Pancreas (tissue), 10 donors: ENCODE measurements at regions not wholly inside any gene's neighbourhood (a gene's known extent, or its start where the extent isn't known, plus 50 kb on each side); places are given as distances from the start of the nearest gene placed in this dataset.
A peak's percentile ranks its signal among the peaks of the same experiment; 100 is the strongest.

Experiments used
- ATAC-seq, 4 donors: fragments of 200-7000 bp; cut with Tn5 transposase; one replicate each; pipeline versions ENCODE4 v1.8.0 to v1.9.1; 2020; ENCODE audit warnings: mild to moderate bottlenecking in 4 of 4, moderate library complexity in 4 of 4
- DNase-seq, 6 donors: peaks; one replicate each; pipeline ENCODE4 v3.0.0-alpha.2; 2020
- FAIRE-seq: peaks from 2 replicates; lab custom pipeline; 2012; peaks lifted over from hg19 to GRCh38; lab: Jason Lieb, UNC
- H3K27ac ChIP-seq, 4 donors: fragments of 200-600 bp; sonication (generic); 1 replicate in 3 of 4; 2 replicates in 1 of 4; pipeline versions ENCODE4 v1.5.0 to v1.8.0; 2020
- H3K27me3 ChIP-seq, 4 donors: fragments of 200-600 bp; one replicate each; pipeline ENCODE4 v1.8.0; 2021
- H3K36me3 ChIP-seq, 3 donors: fragments of 200-600 bp; sonication (generic) in 1 of 3; one replicate each; pipeline versions ENCODE4 v1.5.0 to v1.8.0; 2020 to 2021
- H3K4me1 ChIP-seq, 3 donors: fragments of 200-600 bp; one replicate each; pipeline ENCODE4 v1.8.0; 2021
- H3K4me3 ChIP-seq, 4 donors: fragments of 200-600 bp; sonication (generic) in 2 of 4; one replicate each; pipeline versions ENCODE4 v1.5.0 to v1.8.0; 2020 to 2021
- H3K9me3 ChIP-seq, 4 donors: fragments of 200-600 bp; one replicate each; pipeline ENCODE4 v1.8.0; 2021
- CTCF ChIP-seq, 4 donors: fragments of 200-600 bp; sonication (generic) in 3 of 4; IDR thresholded peaks; one replicate each; pipeline versions ENCODE4 v1.5.0 to v1.8.0; 2021; ENCODE audit warnings: antibody characterized with exemption in 4 of 4
- WGBS, 2 donors: extraction: QIAGEN DNeasy Blood & Tissue Kit; methylation state at CpG; one replicate each; pipeline ENCODE4 v1.1.7; 2013; 5-methylcytosine and 5-hydroxymethylcytosine counted together
- intact Hi-C, 3 donors: fragments of 100-400 bp; cut with DNase I; formaldehyde crosslinking; loops; one replicate each; pipeline versions ENCODE4 v1.11.1 to v1.14.2; 2022
- donor health status: healthy with polysubstance abuse.
- donor health status: DM: no; HTN: no; CAD: no; lungs with moderate emphysema.
- donor health status: DM: no; HTN: no; CAD: no.
- donor health status: control.
- donor health status: control.
- donor health status: Bipolar disorder and iron deficiency.
- donor health status: DM: yes; HTN: yes; CAD: no.
- donor health status: DM: no; HTN: no; CAD: no.
- donor health status: DM: no; HTN: no; CAD: no.
- donor health status: DM: yes; HTN: yes; CAD: no.

- DNase-seq = peak in 1 of 6 donors; percentile 34
- FAIRE-seq = no peak
- H3K36me3 ChIP-seq = no peaks in the 10 kb centered on the region
- intact Hi-C loops = no loop called here
- ATAC-seq = no peak
- H3K4me3 ChIP-seq = no peak overlapping the region
- H3K27ac ChIP-seq = no peak overlapping the region
- no peaks in the 10 kb centered on the region for H3K27me3 ChIP-seq
- H3K9me3 ChIP-seq = no peaks in the 10 kb centered on the region
- H3K4me1 ChIP-seq = no peaks in the 10 kb centered on the region
- 22 to 28% methylated on average over 10 of the region's 10 CpGs for WGBS, 2 donors
- no peak for TF ChIP-seq CTCF (IDR thresholded peaks at IDR 0.05)
Observed at GRCh38 chr1:5481889-5482288, 510.3 kb downstream of the NPHP4 start.

GRCh38 chr1:5480906-5481305 is 511.3 kb downstream of the NPHP4 start:
- H3K27me3 ChIP-seq = no peaks in the 10 kb centered on the region
- no peak overlapping the region for H3K4me3 ChIP-seq
- no peak for TF ChIP-seq CTCF (IDR thresholded peaks at IDR 0.05)
- no peak overlapping the region for H3K27ac ChIP-seq
- FAIRE-seq = no peak
- no peaks in the 10 kb centered on the region for H3K4me1 ChIP-seq
- peak in 1 of 6 donors; percentile 13 for DNase-seq
- no peaks in the 10 kb centered on the region for H3K9me3 ChIP-seq
- H3K36me3 ChIP-seq = no peaks in the 10 kb centered on the region
- WGBS, 2 donors = 69 to 76% methylated on average over 10 of the region's 10 CpGs
- intact Hi-C loops = no loop called here
- ATAC-seq = no peak

GRCh38 chr1:5479876-5480646 is 512.2 kb downstream of the NPHP4 start:
- no peaks in the 10 kb centered on the region for H3K36me3 ChIP-seq
- H3K4me3 ChIP-seq = no peak overlapping the region
- ATAC-seq = no peak
- H3K9me3 ChIP-seq = no peaks in the 10 kb centered on the region
- no peak for FAIRE-seq
- H3K27ac ChIP-seq = no peak overlapping the region
- no peaks in the 10 kb centered on the region for H3K4me1 ChIP-seq
- no peaks in the 10 kb centered on the region for H3K27me3 ChIP-seq
- intact Hi-C loops = no loop called here
- 67 to 69% methylated on average over 28 of the region's 28 CpGs for WGBS, 2 donors
- no peak for DNase-seq
- TF ChIP-seq CTCF (IDR thresholded peaks at IDR 0.05) = no peak

GRCh38 chr1:5478961-5479360 is 513.3 kb downstream of the NPHP4 start:
- Histone ChIP-seq H3K27me3 (no peaks in the 10 kb centered on the region), H3K36me3 (no peaks in the 10 kb centered on the region), H3K4me1 (no peaks in the 10 kb centered on the region), H3K9me3 (no peaks in the 10 kb centered on the region), H3K27ac (peak overlapping the region; percentile 47 to 59 (median 54)), H3K4me3 (no peak overlapping the region)
- DNase-seq (no peak), ATAC-seq (no peak), FAIRE-seq (no peak)
- intact Hi-C loops = no loop called here
- no peak for TF ChIP-seq CTCF (IDR thresholded peaks at IDR 0.05)
- 44 to 46% methylated on average over 9 of the region's 9 CpGs for WGBS, 2 donors

GRCh38 chr1:5478156-5478695 is 514.0 kb downstream of the NPHP4 start:
- 33 to 37% methylated on average over 6 of the region's 6 CpGs for WGBS, 2 donors
- intact Hi-C loops = no loop called here
- no peak overlapping the region for H3K4me3 ChIP-seq

More at GRCh38 chr1:5478156-5478695, 514.0 kb downstream of the NPHP4 start:
- H3K27ac ChIP-seq = peak overlapping the region; percentile 47 to 59 (median 54)
- H3K4me1 ChIP-seq = no peaks in the 10 kb centered on the region
- DNase-seq (peak in 3 of 6 donors; percentile 26 to 59 (median 56)), FAIRE-seq (no peak), ATAC-seq (peak; percentile 22 to 70 (median 50))
- no peaks in the 10 kb centered on the region for H3K9me3 ChIP-seq
- no peaks in the 10 kb centered on the region for H3K36me3 ChIP-seq
- TF ChIP-seq CTCF (IDR thresholded peaks at IDR 0.05) = no peak
- H3K27me3 ChIP-seq = no peaks in the 10 kb centered on the region
